ENCODE measurements at regions not wholly inside any gene's neighbourhood (a gene's known extent, or its start where the extent isn't known, plus 50 kb on each side); places are given as distances from the start of the nearest gene placed in this dataset.

DNA sequence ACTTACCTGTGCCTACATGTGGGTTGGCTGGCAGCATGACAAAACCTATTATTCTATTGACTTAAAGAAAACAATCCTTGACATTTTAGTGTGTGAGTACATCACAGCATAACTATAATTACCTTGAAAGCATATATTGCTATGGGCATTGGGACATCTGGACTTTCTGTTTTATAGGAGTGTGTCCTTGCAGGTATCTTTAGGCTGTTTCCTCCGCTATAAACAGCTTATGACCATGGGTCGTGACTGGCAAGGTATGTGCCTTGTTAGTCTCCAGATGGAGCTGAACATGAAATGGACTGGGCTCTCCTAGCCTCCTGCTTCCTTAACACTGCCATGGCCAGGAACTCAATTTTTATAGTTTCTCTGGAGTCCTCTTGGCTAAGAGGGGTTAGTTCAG is 317.4 kb upstream of the COBL start:
- DNase-seq, result no peak
- no peak overlapping the region for H3K4me3 ChIP-seq
- no peaks in the 10 kb centered on the region for H3K36me3 ChIP-seq
- H3K9me3 ChIP-seq, result no peaks in the 10 kb centered on the region
- intact Hi-C loops (cut with DNase I; ENCODE audit: low total_unique reads), result no loop called here
- H3K27me3 ChIP-seq, result no peaks in the 10 kb centered on the region
- no peak overlapping the region for H3K27ac ChIP-seq
- WGBS, 5 donors, result 80 to 91% (median 84%) methylated on average over 2 of the region's 2 CpGs
- TF ChIP-seq CTCF (IDR thresholded peaks at IDR 0.05), result no peak
- TF ChIP-seq EP300 (IDR thresholded peaks at IDR 0.05), result no peak
- TF ChIP-seq POLR2A (IDR thresholded peaks at IDR 0.05), result no peak
- TF ChIP-seq POLR2AphosphoS5 (IDR thresholded peaks at IDR 0.05), result no peak
- no peaks in the 10 kb centered on the region for H3K4me1 ChIP-seq

DNA sequence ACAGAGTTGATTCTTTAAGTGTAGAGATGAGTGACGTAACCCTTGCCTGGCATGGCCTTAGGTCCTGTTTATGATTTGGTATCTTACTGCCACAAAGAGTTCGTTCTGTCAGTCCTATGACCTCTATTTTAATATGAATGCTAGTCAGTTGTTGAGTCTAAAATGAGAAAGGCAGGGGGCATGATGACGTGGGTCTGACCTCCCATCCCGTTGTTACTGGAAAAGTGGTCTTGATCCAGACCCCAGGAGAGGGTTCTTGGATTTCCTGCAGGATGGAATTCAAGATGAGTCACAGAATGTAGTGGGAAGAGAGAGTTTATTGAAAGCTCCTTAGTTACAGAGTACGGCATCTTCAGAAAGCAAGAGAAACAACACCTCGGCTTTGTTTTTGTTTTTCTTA is 317.0 kb upstream of the COBL start:
- no peak overlapping the region for H3K27ac ChIP-seq
- TF ChIP-seq EP300 (IDR thresholded peaks at IDR 0.05) (no peak), CTCF (IDR thresholded peaks at IDR 0.05) (no peak), POLR2A (IDR thresholded peaks at IDR 0.05) (no peak), POLR2AphosphoS5 (IDR thresholded peaks at IDR 0.05) (no peak)
- intact Hi-C loops (cut with DNase I; ENCODE audit: low total_unique reads), result no loop called here
- 76 to 85% (median 83%) methylated on average over 6 of the region's 6 CpGs for WGBS, 5 donors
- no peaks in the 10 kb centered on the region for H3K27me3 ChIP-seq
- no peaks in the 10 kb centered on the region for H3K36me3 ChIP-seq
- no peak for DNase-seq
- H3K4me3 ChIP-seq, result no peak overlapping the region
- H3K9me3 ChIP-seq, result no peaks in the 10 kb centered on the region
- no peaks in the 10 kb centered on the region for H3K4me1 ChIP-seq

DNA sequence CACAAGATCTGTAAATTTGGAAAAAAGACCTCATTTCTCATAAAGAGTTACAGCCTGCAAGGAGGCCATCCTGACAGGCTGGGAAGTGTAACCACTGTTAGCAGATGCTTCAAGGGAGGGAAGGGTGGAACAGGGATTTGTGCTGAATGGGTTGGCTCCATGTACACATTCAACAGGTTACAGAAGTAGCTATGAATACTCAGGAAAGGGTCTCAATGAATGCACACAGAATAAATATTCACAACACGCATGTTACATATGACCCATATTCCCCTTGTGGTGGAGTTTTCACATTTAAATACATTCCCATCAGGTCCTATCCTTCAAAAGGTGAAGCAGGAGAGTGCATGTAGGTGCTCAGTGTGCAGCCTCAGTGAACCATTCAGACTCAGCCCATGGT is 316.4 kb upstream of the COBL start:
- Histone ChIP-seq H3K27ac (no peak overlapping the region), H3K9me3 (no peaks in the 10 kb centered on the region), H3K4me1 (no peaks in the 10 kb centered on the region), H3K27me3 (no peaks in the 10 kb centered on the region), H3K36me3 (no peaks in the 10 kb centered on the region), H3K4me3 (no peak overlapping the region)
- TF ChIP-seq CTCF (IDR thresholded peaks at IDR 0.05) (no peak), POLR2AphosphoS5 (IDR thresholded peaks at IDR 0.05) (no peak), POLR2A (IDR thresholded peaks at IDR 0.05) (no peak)
- WGBS, 5 donors, result 79 to 100% (median 97%) methylated on average over 1 of the region's 1 CpG
- DNase-seq, result no peak
- intact Hi-C loops (cut with DNase I; ENCODE audit: low total_unique reads), result no loop called here

DNA sequence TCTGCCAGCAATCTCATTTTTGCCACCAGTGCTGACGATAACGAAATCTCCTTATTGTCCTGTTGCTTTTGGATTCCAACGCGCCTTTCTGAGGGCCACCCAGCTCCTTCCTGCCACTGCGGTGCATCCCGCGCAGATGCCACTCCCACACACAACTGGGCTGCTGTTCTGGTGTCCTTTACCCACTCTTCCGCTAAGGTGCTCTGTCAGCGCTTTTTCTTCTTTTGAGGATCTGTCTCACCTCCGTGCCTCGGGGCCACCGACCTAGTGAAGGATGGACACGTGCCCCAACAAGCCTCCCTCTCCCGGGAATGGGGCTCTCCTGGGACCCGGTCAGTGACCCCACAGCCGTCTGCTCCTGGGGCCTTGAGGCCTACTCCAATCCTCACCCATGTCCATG is 314.3 kb upstream of the COBL start:
- no peaks in the 10 kb centered on the region for H3K27me3 ChIP-seq
- no peaks in the 10 kb centered on the region for H3K36me3 ChIP-seq
- H3K27ac ChIP-seq, result no peak overlapping the region
- WGBS, 5 donors, result 93 to 97% (median 94%) methylated on average over 16 of the region's 16 CpGs
- no peak for DNase-seq
- H3K4me1 ChIP-seq, result no peaks in the 10 kb centered on the region
- intact Hi-C loops (cut with DNase I; ENCODE audit: low total_unique reads), result no loop called here
- no peak overlapping the region for H3K4me3 ChIP-seq
- TF ChIP-seq CTCF (IDR thresholded peaks at IDR 0.05) (no peak), EP300 (IDR thresholded peaks at IDR 0.05) (no peak), POLR2AphosphoS5 (IDR thresholded peaks at IDR 0.05) (no peak), POLR2A (IDR thresholded peaks at IDR 0.05) (no peak)
- H3K9me3 ChIP-seq, result no peaks in the 10 kb centered on the region
